Spleen (tissue), 11 donors: ENCODE measurements at regions not wholly inside any gene's neighbourhood (a gene's known extent, or its start where the extent isn't known, plus 50 kb on each side); places are given as distances from the start of the nearest gene placed in this dataset.

ENCODE experiments used
- DNase-seq: peaks from one replicate; pipeline ENCODE4 v3.0.0-alpha.2; 2020
- H3K27ac ChIP-seq, 8 donors: fragments of 200-600 bp; sonication (generic) in 7 of 8; 1 replicate in 4 of 8; 2 replicates in 4 of 8; pipeline versions ENCODE4 v1.5.0 to v1.8.0; 2016 to 2021; ENCODE audit warnings: inconsistent platforms in 4 of 8, mild to moderate bottlenecking in 4 of 8, moderate library complexity in 1 of 8
- H3K27me3 ChIP-seq, 7 donors: fragments of 200-600 bp; sonication (generic) in 6 of 7; replicated peaks in 1 of 7; 1 replicate in 4 of 7; 2 replicates in 3 of 7; pipeline versions ENCODE4 v1.5.0 to v1.8.0; 2016 to 2021; ENCODE audit warnings: inconsistent platforms in 3 of 7, mild to moderate bottlenecking in 1 of 7
- H3K36me3 ChIP-seq, 6 donors: fragments of 200-600 bp; sonication (generic) in 5 of 6; 1 replicate in 4 of 6; 2 replicates in 2 of 6; pipeline versions ENCODE4 v1.5.0 to v1.8.0; 2016 to 2021; ENCODE audit warnings: inconsistent platforms in 2 of 6
- H3K4me1 ChIP-seq, 6 donors: fragments of 200-600 bp; sonication (generic) in 5 of 6; 1 replicate in 3 of 6; 2 replicates in 3 of 6; pipeline versions ENCODE4 v1.5.0 to v1.8.0; 2016 to 2021; ENCODE audit warnings: inconsistent platforms in 3 of 6
- H3K4me3 ChIP-seq, 8 donors: fragments of 200-600 bp; sonication (generic) in 7 of 8; 1 replicate in 4 of 8; 2 replicates in 4 of 8; pipeline versions ENCODE4 v1.5.0 to v1.8.0; 2016 to 2021; ENCODE audit warnings: inconsistent platforms in 4 of 8, mild to moderate bottlenecking in 4 of 8, moderate library complexity in 2 of 8
- H3K9me3 ChIP-seq, 8 donors: fragments of 200-600 bp; sonication (generic) in 7 of 8; 1 replicate in 4 of 8; 2 replicates in 4 of 8; pipeline versions ENCODE4 v1.5.0 to v1.8.0; 2016 to 2021; ENCODE audit warnings: inconsistent platforms in 4 of 8
- CTCF ChIP-seq, 11 experiments: fragments of 200-600 bp in 7 of 11; fragments of 450-650 bp in 4 of 11; sonication (generic) in 4 of 11; IDR thresholded peaks in 8 of 11; conservative IDR thresholded peaks in 3 of 11; 1 replicate in 7 of 11; 2 replicates in 4 of 11; pipeline versions ENCODE4 v1.4.0 to v1.8.0; 2016 to 2021; ENCODE audit warnings: antibody characterized with exemption in 11 of 11, inconsistent platforms in 4 of 11, mild to moderate bottlenecking in 1 of 11
- POLR2A ChIP-seq, 3 donors: fragments of 450-650 bp; IDR thresholded peaks; one replicate each; pipeline ENCODE4 v1.5.1; 2017; ENCODE audit warnings: antibody characterized with exemption in 3 of 3, mild to moderate bottlenecking in 1 of 3
- POLR2AphosphoS5 ChIP-seq, 3 donors: sonication (generic); formaldehyde crosslinking; IDR thresholded peaks; one replicate each; pipeline ENCODE4 v1.5.1; 2017; ENCODE audit warnings: antibody characterized with exemption in 3 of 3
- WGBS, 5 donors: extraction: QIAGEN DNeasy Blood & Tissue Kit in 3 of 5; methylation state at CpG; one replicate each; pipeline versions ENCODE4 v1.1.5 to v1.1.7; 2013 to 2018; 5-methylcytosine and 5-hydroxymethylcytosine counted together
- intact Hi-C: fragments of 100-400 bp; cut with DNase I; formaldehyde crosslinking; loops from one replicate; pipeline ENCODE4 v1.15.0; 2023; ENCODE audit warnings: low total_unique reads
- donor health status: healthy with polysubstance abuse.
- donor health status: DM: no; HTN: no; CAD: no; lungs with moderate emphysema.
- donor health status: DM: no; HTN: no; CAD: no.
- donor health status: Bipolar disorder and iron deficiency.
- donor health status: healthy.
- donor health status: DM: no; HTN: no; CAD: no.
- donor health status: DM: yes; HTN: yes; CAD: no.

- H3K36me3 ChIP-seq: no peaks in the 10 kb centered on the region
- H3K27ac ChIP-seq: no peak overlapping the region
- no peak for DNase-seq
- no peaks in the 10 kb centered on the region for H3K4me1 ChIP-seq
- intact Hi-C loops: no loop called here
- TF ChIP-seq POLR2AphosphoS5 (IDR thresholded peaks at IDR 0.05): no peak
- no peak for TF ChIP-seq POLR2A (IDR thresholded peaks at IDR 0.05)
- no peak for TF ChIP-seq CTCF (IDR thresholded peaks at IDR 0.05 in 8 of 11, conservative IDR thresholded peaks at IDR 0.05 in 3 of 11)
- H3K27me3 ChIP-seq: no peaks in the 10 kb centered on the region
- no peak overlapping the region for H3K4me3 ChIP-seq
- no peaks in the 10 kb centered on the region for H3K9me3 ChIP-seq
Measured at GRCh38 chr6:141682391-141682790, 450.3 kb upstream of the GJE1 start.

DNA sequence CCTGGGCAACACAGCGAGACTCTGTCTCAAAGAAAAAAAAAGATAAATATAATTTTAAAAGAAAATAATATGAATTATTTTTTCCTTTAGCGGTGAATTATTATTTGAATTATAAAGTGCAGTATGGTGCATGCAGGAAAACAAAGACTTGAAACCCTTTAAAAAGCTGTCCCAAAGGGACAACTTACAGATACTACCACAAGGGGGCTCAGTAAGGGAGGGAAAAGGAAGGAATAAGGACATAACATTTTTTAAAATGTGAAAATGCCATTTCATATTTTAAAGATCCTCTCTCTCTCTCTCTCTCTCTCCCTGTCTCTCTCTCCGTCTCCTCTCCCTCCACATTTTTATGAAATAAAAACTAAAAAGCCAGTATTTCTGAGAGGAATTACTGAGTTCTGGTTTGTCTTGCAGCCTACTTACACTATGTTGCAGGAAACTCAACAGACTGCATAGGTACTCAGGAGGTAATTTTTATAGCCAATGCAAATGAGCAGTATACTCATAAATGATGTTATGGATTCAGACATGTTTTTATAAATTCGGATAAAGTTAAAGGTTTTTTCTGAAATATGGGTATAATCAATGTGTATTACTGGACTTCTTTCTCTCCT, 455.0 kb upstream of the GJE1 start:
- Histone ChIP-seq H3K27me3 (no peaks in the 10 kb centered on the region), H3K4me3 (no peak overlapping the region), H3K4me1 (no peaks in the 10 kb centered on the region), H3K27ac (no peak overlapping the region), H3K36me3 (no peaks in the 10 kb centered on the region), H3K9me3 (no peaks in the 10 kb centered on the region)
- TF ChIP-seq CTCF (IDR thresholded peaks at IDR 0.05 in 8 of 11, conservative IDR thresholded peaks at IDR 0.05 in 3 of 11) (peak in 7 of 11 experiments; percentile 9 to 49 (median 42)), POLR2A (IDR thresholded peaks at IDR 0.05) (no peak), POLR2AphosphoS5 (IDR thresholded peaks at IDR 0.05) (no peak)
- 52 to 58% (median 56%) methylated on average over 4 of the region's 4 CpGs for WGBS, 5 donors
- intact Hi-C loops: no loop called here
- no peak for DNase-seq

DNA sequence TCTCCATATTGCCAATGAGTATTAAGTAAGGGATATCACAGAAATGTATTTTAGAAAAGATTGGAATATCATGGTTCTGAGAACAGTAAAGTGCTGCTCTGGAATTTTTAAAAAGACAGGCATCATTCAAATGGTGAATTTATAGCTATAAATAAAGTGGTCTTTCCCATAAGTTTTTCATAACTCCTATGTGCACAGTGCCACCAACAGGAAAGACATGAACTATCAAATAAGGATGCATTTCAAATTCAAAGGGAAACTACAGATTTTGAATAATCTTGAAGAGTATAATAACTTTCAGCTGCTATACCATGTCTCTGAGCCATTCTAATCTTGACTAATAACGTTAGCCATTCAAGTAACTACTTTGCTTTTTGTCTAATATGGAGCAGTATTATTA, 456.8 kb upstream of the GJE1 start:
- TF ChIP-seq POLR2AphosphoS5 (IDR thresholded peaks at IDR 0.05) (no peak), CTCF (IDR thresholded peaks at IDR 0.05 in 8 of 11, conservative IDR thresholded peaks at IDR 0.05 in 3 of 11) (no peak), POLR2A (IDR thresholded peaks at IDR 0.05) (no peak)
- no peak overlapping the region for H3K27ac ChIP-seq
- no peaks in the 10 kb centered on the region for H3K4me1 ChIP-seq

GRCh38 chr6:141669141-141669540, 463.6 kb upstream of the GJE1 start:
- Histone ChIP-seq H3K27ac (no peak overlapping the region), H3K36me3 (no peaks in the 10 kb centered on the region), H3K27me3 (no peaks in the 10 kb centered on the region), H3K9me3 (no peaks in the 10 kb centered on the region), H3K4me1 (no peaks in the 10 kb centered on the region), H3K4me3 (no peak overlapping the region)
- intact Hi-C loops: no loop called here
- no peak for TF ChIP-seq POLR2A (IDR thresholded peaks at IDR 0.05)
- TF ChIP-seq POLR2AphosphoS5 (IDR thresholded peaks at IDR 0.05): no peak
- no peak for TF ChIP-seq CTCF (IDR thresholded peaks at IDR 0.05 in 8 of 11, conservative IDR thresholded peaks at IDR 0.05 in 3 of 11)
- peak; percentile 47 for DNase-seq
- 73 to 87% (median 86%) methylated on average over 7 of the region's 7 CpGs for WGBS, 5 donors

More for the DNA sequence above, 456.8 kb upstream of the GJE1 start:
- Histone ChIP-seq H3K9me3 (no peaks in the 10 kb centered on the region), H3K27me3 (no peaks in the 10 kb centered on the region), H3K4me3 (no peak overlapping the region), H3K36me3 (no peaks in the 10 kb centered on the region)
- DNase-seq: no peak
- WGBS, 5 donors: 43 to 70% (median 52%) methylated on average over 1 of the region's 1 CpG
- intact Hi-C loops: no loop called here
